ENCODE measurements at regions not wholly inside any gene's neighbourhood (a gene's known extent, or its start where the extent isn't known, plus 50 kb on each side); places are given as distances from the start of the nearest gene placed in this dataset.

DNA sequence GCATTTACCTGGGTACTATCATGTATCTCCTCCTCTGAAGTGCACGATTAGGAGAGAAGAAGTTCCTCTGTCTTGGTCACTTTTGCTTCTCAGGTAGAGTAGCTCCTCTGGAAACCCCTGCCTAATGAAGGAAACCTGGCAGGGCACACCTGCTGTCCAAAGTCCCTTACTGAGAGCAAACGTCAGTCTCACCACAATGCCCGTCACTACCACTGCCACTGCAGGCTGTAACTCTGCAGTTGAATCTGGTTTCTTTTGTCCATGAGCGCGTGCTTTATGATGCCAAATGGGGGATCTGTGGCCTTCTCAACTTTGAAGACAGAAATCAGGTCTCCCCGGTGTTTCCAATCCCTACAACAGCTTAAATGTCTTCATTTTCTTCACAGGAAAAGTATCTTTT is 1068.6 kb downstream of the BCL11B start:
- no peak for TF ChIP-seq ZNF274 (IDR thresholded peaks at IDR 0.05; ENCODE audit: low read depth, low read length)
- no peak for TF ChIP-seq YY1 (IDR thresholded peaks at IDR 0.05; ENCODE audit: insufficient read depth, insufficient read length)
